ENCODE measurements at regions not wholly inside any gene's neighbourhood (a gene's known extent, or its start where the extent isn't known, plus 50 kb on each side); places are given as distances from the start of the nearest gene placed in this dataset.

GRCh38 chr7:25788371-25788770 is 363.6 kb upstream of the NFE2L3 start:
- intact Hi-C loops (cut with micrococcal nuclease) = no loop called here
- no peaks in the 10 kb centered on the region for H3K9me3 Mint-ChIP-seq
- no peak overlapping the region for H3K27ac Mint-ChIP-seq
- POLR2A ChIA-PET = no interaction called here
- DNase-seq (no peak), ATAC-seq (no peak)
- H3K4me1 Mint-ChIP-seq (ENCODE audit: low read depth) = no peaks in the 10 kb centered on the region
- H3K36me3 Mint-ChIP-seq (ENCODE audit: low read depth) = no peaks in the 10 kb centered on the region
- TF ChIP-seq CTCF (IDR thresholded peaks at IDR 0.05) = no peak
- CTCF ChIA-PET = no interaction called here
- H3K4me3 Mint-ChIP-seq = no peak overlapping the region
- H3K27me3 Mint-ChIP-seq = peaks cover 9% of the 10 kb centered on the region

- ATAC-seq = no peak
- intact Hi-C loops (cut with micrococcal nuclease) = no loop called here
- Mint-ChIP-seq H3K27ac (no peak overlapping the region), H3K36me3 (ENCODE audit: low read depth) (no peaks in the 10 kb centered on the region), H3K9me3 (no peaks in the 10 kb centered on the region), H3K27me3 (peaks cover 9% of the 10 kb centered on the region), H3K4me1 (ENCODE audit: low read depth) (no peaks in the 10 kb centered on the region), H3K4me3 (no peak overlapping the region)
- ChIA-PET POLR2A (no interaction called here), CTCF (no interaction called here)
- TF ChIP-seq CTCF (IDR thresholded peaks at IDR 0.05) = no peak
- DNase-seq = no peak
Measured at GRCh38 chr7:25788961-25789620, 362.9 kb upstream of the NFE2L3 start.

- Mint-ChIP-seq H3K27me3 (peaks cover 9% of the 10 kb centered on the region), H3K9me3 (no peaks in the 10 kb centered on the region), H3K4me3 (no peak overlapping the region), H3K36me3 (ENCODE audit: low read depth) (no peaks in the 10 kb centered on the region), H3K27ac (no peak overlapping the region), H3K4me1 (ENCODE audit: low read depth) (no peaks in the 10 kb centered on the region)
- no peak for DNase-seq
- CTCF ChIA-PET = no interaction called here
- no peak for ATAC-seq
- intact Hi-C loops (cut with micrococcal nuclease) = no loop called here
- no peak for TF ChIP-seq CTCF (IDR thresholded peaks at IDR 0.05)
- POLR2A ChIA-PET = no interaction called here
Measured at GRCh38 chr7:25789701-25790640, 362.0 kb upstream of the NFE2L3 start.

- Mint-ChIP-seq H3K27ac (no peak overlapping the region), H3K4me3 (no peak overlapping the region), H3K9me3 (no peaks in the 10 kb centered on the region), H3K4me1 (ENCODE audit: low read depth) (no peaks in the 10 kb centered on the region), H3K27me3 (peaks cover 5% of the 10 kb centered on the region), H3K36me3 (ENCODE audit: low read depth) (no peaks in the 10 kb centered on the region)
- ATAC-seq (no peak), DNase-seq (no peak)
- intact Hi-C loops (cut with micrococcal nuclease) = no loop called here
- ChIA-PET POLR2A (no interaction called here), CTCF (no interaction called here)
- no peak for TF ChIP-seq CTCF (IDR thresholded peaks at IDR 0.05)
Measured at GRCh38 chr7:25790963-25791362, 361.0 kb upstream of the NFE2L3 start.

GRCh38 chr7:25792586-25792985 is 359.4 kb upstream of the NFE2L3 start:
- POLR2A ChIA-PET = no interaction called here
- intact Hi-C loops (cut with micrococcal nuclease) = no loop called here
- Mint-ChIP-seq H3K9me3 (no peaks in the 10 kb centered on the region), H3K27ac (no peak overlapping the region), H3K4me1 (ENCODE audit: low read depth) (no peaks in the 10 kb centered on the region), H3K36me3 (ENCODE audit: low read depth) (no peaks in the 10 kb centered on the region), H3K27me3 (peaks cover 9% of the 10 kb centered on the region), H3K4me3 (no peak overlapping the region)
- no peak for ATAC-seq
- no peak for DNase-seq
- no peak for TF ChIP-seq CTCF (IDR thresholded peaks at IDR 0.05)
- CTCF ChIA-PET = no interaction called here

Data from activated CD8-positive, alpha-beta T cell treated with anti-CD3 and anti-CD28 coated beads for 36 hours (primary cell).